Fibroblast of skin of right quadriceps (primary cell): ENCODE measurements at regions not wholly inside any gene's neighbourhood (a gene's known extent, or its start where the extent isn't known, plus 50 kb on each side); places are given as distances from the start of the nearest gene placed in this dataset.

Source experiments
- DNase-seq: peaks from one replicate; pipeline ENCODE4 v3.0.0-alpha.2; 2013

- DNase-seq: peak; percentile 75
These were observed 91.6 kb downstream of the TMX3 start for GRCh38 chr18:68623342-68623741.

GRCh38 chr18:68611311-68611710 is 103.6 kb downstream of the TMX3 start:
- DNase-seq: no peak

- no peak for DNase-seq
These were observed 105.9 kb downstream of the TMX3 start for GRCh38 chr18:68608851-68609490.

- no peak for DNase-seq
These were observed 107.1 kb downstream of the TMX3 start for GRCh38 chr18:68607852-68608251.

- DNase-seq: peak; percentile 25
These were observed 110.7 kb downstream of the TMX3 start for GRCh38 chr18:68604256-68604655.

- DNase-seq: no peak
These were observed 118.9 kb downstream of the TMX3 start for GRCh38 chr18:68596016-68596415.

- DNase-seq: no peak
These were observed 126.7 kb downstream of the TMX3 start for GRCh38 chr18:68588169-68588568.

- no peak for DNase-seq
These were observed 131.2 kb downstream of the TMX3 start for GRCh38 chr18:68583685-68584084.

GRCh38 chr18:68574311-68574710 is 140.6 kb downstream of the TMX3 start:
- no peak for DNase-seq

GRCh38 chr18:68569936-68570335 is 145.0 kb downstream of the TMX3 start:
- no peak for DNase-seq

GRCh38 chr18:68568364-68569155 is 146.3 kb downstream of the TMX3 start:
- no peak for DNase-seq

GRCh38 chr18:68566991-68567390 is 147.9 kb downstream of the TMX3 start:
- DNase-seq: no peak

GRCh38 chr18:68564961-68565360 is 149.9 kb downstream of the TMX3 start:
- DNase-seq: peak; percentile 71

- no peak for DNase-seq
These were observed 150.6 kb downstream of the TMX3 start for GRCh38 chr18:68564351-68564750.

- DNase-seq: no peak
These were observed 154.8 kb downstream of the TMX3 start for GRCh38 chr18:68560128-68560527.

GRCh38 chr18:68557183-68557582 is 157.7 kb downstream of the TMX3 start:
- DNase-seq: no peak

- DNase-seq: peak; percentile 1
These were observed 159.0 kb downstream of the TMX3 start for GRCh38 chr18:68555879-68556301.

- DNase-seq: peak; percentile 69
These were observed 165.7 kb downstream of the TMX3 start for GRCh38 chr18:68548904-68549870.

GRCh38 chr18:68543344-68543743 is 171.6 kb downstream of the TMX3 start:
- DNase-seq: no peak

GRCh38 chr18:68542846-68543245 is 172.1 kb downstream of the TMX3 start:
- peak; percentile 21 for DNase-seq

GRCh38 chr18:68533641-68534040 is 181.3 kb downstream of the TMX3 start:
- DNase-seq: peak; percentile 14

- no peak for DNase-seq
These were observed 182.5 kb downstream of the TMX3 start for GRCh38 chr18:68532328-68532885.

GRCh38 chr18:68525091-68525490 is 189.8 kb downstream of the TMX3 start:
- no peak for DNase-seq
